ENCODE measurements at regions not wholly inside any gene's neighbourhood (a gene's known extent, or its start where the extent isn't known, plus 50 kb on each side); places are given as distances from the start of the nearest gene placed in this dataset.
"Not testable (repeated sequence)": the region's sequence is repeated elsewhere in the genome, so short reads cannot be mapped to it uniquely, and the experiment has no call there.

DNA sequence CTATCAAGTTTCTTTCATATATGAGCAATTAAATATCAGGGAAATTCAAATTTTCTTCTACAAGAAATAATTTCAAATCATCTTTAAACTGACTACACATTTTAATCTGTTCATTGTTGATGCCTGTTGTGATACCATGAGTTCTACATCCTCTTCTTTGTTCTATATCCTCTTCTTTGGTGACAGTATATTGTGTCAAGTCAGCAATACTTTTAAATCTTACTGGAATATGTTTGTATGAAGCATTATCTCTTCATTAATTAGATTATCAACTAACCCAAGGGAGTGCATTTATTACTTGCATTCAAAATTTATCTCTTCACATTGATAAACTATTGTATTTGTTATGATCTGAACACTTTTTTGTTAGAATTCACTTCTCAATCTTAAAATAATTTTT lies 275.0 kb upstream of the INTU start:
- DNase-seq (ENCODE audit: low spot score): no peak
- CTCF ChIA-PET: no interaction called here

DNA sequence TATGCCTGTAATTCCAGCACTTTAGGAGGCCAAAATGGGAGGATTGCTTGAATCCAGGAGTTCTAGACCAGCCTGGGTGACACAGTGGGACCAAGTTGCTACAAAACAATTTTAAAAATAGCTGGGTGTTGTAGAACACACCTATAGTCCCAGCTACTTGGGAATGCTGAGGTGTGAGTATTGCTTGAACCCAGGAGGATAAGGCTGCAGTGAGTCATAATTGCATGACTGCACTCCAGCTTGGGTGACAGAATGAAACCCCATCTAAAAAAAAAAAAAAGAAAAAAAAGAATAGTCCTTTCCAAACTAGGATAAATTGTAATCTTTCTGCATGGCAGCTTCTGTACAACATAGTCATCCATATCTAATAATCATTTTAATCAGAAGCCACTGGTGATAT lies 270.1 kb upstream of the INTU start:
- POLR2A ChIA-PET (ENCODE audit: low non-redundant PET): no interaction called here
- no peak for DNase-seq (ENCODE audit: low spot score)
- TF ChIP-seq, protein P1, sequence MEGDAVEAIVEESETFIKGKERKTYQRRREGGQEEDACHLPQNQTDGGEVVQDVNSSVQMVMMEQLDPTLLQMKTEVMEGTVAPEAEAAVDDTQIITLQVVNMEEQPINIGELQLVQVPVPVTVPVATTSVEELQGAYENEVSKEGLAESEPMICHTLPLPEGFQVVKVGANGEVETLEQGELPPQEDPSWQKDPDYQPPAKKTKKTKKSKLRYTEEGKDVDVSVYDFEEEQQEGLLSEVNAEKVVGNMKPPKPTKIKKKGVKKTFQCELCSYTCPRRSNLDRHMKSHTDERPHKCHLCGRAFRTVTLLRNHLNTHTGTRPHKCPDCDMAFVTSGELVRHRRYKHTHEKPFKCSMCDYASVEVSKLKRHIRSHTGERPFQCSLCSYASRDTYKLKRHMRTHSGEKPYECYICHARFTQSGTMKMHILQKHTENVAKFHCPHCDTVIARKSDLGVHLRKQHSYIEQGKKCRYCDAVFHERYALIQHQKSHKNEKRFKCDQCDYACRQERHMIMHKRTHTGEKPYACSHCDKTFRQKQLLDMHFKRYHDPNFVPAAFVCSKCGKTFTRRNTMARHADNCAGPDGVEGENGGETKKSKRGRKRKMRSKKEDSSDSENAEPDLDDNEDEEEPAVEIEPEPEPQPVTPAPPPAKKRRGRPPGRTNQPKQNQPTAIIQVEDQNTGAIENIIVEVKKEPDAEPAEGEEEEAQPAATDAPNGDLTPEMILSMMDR (conservative IDR thresholded peaks at IDR 0.05; ENCODE audit: low read depth): no peak
- no peak overlapping the region for H3K27ac ChIP-seq
- CTCF ChIA-PET: no interaction called here

More for the DNA sequence above, 275.0 kb upstream of the INTU start:
- POLR2A ChIA-PET (ENCODE audit: low non-redundant PET): no interaction called here
- H3K27ac ChIP-seq: no peak overlapping the region
- TF ChIP-seq, protein P1 (conservative IDR thresholded peaks at IDR 0.05; ENCODE audit: low read depth): no peak

DNA sequence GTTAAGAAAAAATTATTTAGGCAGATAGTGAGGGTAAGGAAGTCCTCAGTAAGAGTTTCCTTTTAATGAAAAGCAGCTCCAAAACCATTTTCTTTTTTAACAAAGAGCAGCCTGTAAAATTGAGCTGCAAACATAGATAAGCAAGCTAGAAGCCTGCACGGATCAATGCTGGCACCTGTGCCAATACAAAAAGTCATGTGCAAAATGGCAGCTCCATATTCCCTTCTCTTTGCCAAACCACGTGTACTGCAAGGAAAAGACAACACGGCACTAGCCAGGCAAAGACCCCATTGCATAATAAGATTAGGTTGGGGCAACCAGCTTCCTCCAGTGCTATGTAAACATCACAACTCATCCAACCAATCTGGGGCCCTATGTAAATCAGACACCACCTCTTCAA lies 268.4 kb upstream of the INTU start:
- CTCF ChIA-PET: no interaction called here
- DNase-seq (ENCODE audit: low spot score): no peak
- TF ChIP-seq, protein P1 (conservative IDR thresholded peaks at IDR 0.05; ENCODE audit: low read depth): no peak
- POLR2A ChIA-PET (ENCODE audit: low non-redundant PET): no interaction called here
- H3K27ac ChIP-seq: no peak overlapping the region

DNA sequence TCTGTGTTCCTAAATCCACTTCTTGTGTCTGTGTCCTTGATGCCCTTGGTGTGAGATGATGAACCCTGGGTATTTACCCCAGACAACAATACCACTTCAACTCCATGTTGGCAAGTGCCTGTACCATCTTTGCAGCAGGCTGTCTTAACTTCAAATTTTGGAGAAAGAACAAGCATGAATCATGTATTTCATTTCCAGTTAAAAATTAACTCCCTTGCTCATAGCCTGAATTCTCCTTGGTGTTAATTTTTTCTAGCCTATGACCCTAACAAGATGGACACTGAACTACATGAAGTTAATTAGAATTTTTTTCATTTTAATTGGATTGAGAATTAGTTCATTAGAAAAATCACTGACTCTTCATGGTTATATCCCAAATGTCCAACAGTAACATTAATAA lies 267.8 kb upstream of the INTU start:
- no peak overlapping the region for H3K27ac ChIP-seq
- TF ChIP-seq, protein P1 (conservative IDR thresholded peaks at IDR 0.05; ENCODE audit: low read depth): no peak
- ChIA-PET POLR2A (ENCODE audit: low non-redundant PET) (no interaction called here), CTCF (no interaction called here)
- no peak for DNase-seq (ENCODE audit: low spot score)

DNA sequence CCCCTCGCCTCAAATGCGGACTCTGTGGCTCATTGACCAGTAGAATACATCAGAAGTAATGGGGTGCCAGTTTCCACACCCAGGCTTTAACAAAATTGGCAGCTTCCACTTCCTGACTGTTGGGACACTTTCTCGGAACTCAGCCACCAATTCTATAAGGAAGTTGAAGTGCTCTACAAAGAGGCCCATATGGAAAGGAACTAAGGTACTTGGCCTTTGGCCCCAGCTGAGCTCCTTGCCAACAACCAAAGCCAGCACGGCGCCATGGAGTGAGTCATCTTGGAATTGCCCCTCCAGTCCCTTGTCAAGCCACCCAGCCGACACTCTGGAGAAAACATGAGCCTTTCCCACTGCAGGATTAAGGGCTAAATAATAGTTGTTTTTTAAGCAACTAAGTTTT lies 262.2 kb upstream of the INTU start:
- TF ChIP-seq, protein P1 (conservative IDR thresholded peaks at IDR 0.05; ENCODE audit: low read depth): no peak
- ChIA-PET POLR2A (ENCODE audit: low non-redundant PET) (no interaction called here), CTCF (interaction anchor here (0.6 kb wide), 1 partner anchor 27 kb away, joined by 3 read pairs; no protein-coding TSS in a partner anchor)
- no peak overlapping the region for H3K27ac ChIP-seq
- no peak for DNase-seq (ENCODE audit: low spot score)

DNA sequence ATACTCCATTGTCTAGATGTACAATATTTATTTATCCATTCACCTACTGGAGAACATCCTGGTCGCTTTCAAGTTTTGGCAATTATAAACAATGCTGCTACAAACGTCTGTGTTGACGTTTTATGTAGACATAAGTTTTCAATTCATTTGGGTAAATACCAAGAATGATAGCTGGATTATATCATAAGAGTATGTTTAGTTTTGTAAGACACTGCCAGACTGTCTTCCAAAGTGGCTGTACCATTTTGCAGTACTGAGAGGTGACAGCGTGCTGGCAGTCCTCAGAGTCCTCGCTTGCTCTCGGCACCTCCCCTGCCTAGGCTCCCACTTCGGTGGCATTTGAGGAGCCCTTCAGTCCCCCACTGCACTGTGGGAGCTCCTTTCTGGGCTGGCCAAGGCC lies 253.3 kb upstream of the INTU start:
- H3K27ac ChIP-seq: no peak overlapping the region
- TF ChIP-seq, protein P1 (conservative IDR thresholded peaks at IDR 0.05; ENCODE audit: low read depth): no peak
- no peak for DNase-seq (ENCODE audit: low spot score)
- CTCF ChIA-PET: no interaction called here
- POLR2A ChIA-PET (ENCODE audit: low non-redundant PET): no interaction called here

DNA sequence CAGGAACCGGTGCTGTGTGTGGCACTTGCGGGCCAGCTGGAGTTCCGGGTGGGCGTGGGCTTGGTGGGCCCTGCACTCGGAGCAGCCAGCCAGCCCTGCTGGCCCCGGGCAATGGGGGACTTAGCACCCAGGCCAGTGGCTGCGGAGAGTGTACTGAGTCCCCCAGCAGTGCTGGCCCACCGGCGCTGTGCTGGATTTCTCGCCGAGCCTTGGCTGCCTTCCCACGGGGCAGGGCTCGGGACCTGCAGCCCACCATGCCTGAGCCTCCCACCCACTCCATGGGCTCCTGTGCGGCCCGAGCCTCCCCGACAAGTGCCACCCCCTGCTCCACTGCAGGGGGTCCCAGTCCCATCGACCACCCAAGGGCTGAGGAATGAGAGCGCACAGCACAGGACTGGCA lies 252.8 kb upstream of the INTU start:
- H3K27ac ChIP-seq; POLR2A ChIA-PET (ENCODE audit: low non-redundant PET); DNase-seq (ENCODE audit: low spot score); CTCF ChIA-PET: not testable (repeated sequence)

All from RWPE1 (cell line).